ENCODE measurements at regions not wholly inside any gene's neighbourhood (a gene's known extent, or its start where the extent isn't known, plus 50 kb on each side); places are given as distances from the start of the nearest gene placed in this dataset.

- TF ChIP-seq CTCF (IDR thresholded peaks at IDR 0.05) (no peak), POLR2A (IDR thresholded peaks at IDR 0.05) (no peak), POLR2AphosphoS5 (IDR thresholded peaks at IDR 0.05) (no peak), EP300 (IDR thresholded peaks at IDR 0.05) (no peak)
Measured at GRCh38 chr7:81492910-81493309, 276.9 kb downstream of the HGF start.
